ENCODE measurements at regions not wholly inside any gene's neighbourhood (a gene's known extent, or its start where the extent isn't known, plus 50 kb on each side); places are given as distances from the start of the nearest gene placed in this dataset.

GRCh38 chr5:179397516-179397915 is 52.3 kb upstream of the ADAMTS2 start:
- Mint-ChIP-seq H3K9me3 (ENCODE audit: unreplicated experiment) (peaks cover 64% of the 10 kb centered on the region), H3K27ac (ENCODE audit: unreplicated experiment) (no peak overlapping the region), H3K4me1 (ENCODE audit: low read depth, unreplicated experiment) (no peaks in the 10 kb centered on the region), H3K36me3 (ENCODE audit: insufficient read depth, unreplicated experiment) (no peaks in the 10 kb centered on the region), H3K27me3 (ENCODE audit: insufficient read depth, unreplicated experiment) (peaks cover 2% of the 10 kb centered on the region), H3K4me3 (ENCODE audit: unreplicated experiment) (no peak overlapping the region)
- no peaks in the 10 kb centered on the region for H3K36me3 ChIP-seq (ENCODE audit: control insufficient read depth, insufficient read depth, low read length)
- POLR2A ChIA-PET, result no interaction called here
- H3K9me3 ChIP-seq, result peaks cover 28% of the 10 kb centered on the region
- no peak for DNase-seq
- H3K4me1 ChIP-seq, result no peaks in the 10 kb centered on the region
- H3K4me3 ChIP-seq (ENCODE audit: low read depth, low read length), result no peak overlapping the region
- CTCF ChIA-PET, result no interaction called here
- no TSS peak for BruUV-seq (replicated peaks)
- intact Hi-C loops (cut with micrococcal nuclease; ENCODE audit: unreplicated experiment), result no loop called here
- H3K27me3 ChIP-seq (replicated peaks; ENCODE audit: control insufficient read depth, insufficient read depth, low read length), result no peaks in the 10 kb centered on the region
- no peak for TF ChIP-seq CTCF (IDR thresholded peaks at IDR 0.05; ENCODE audit: insufficient read depth in 1 of 2, low read depth in 1 of 2, low read length in 1 of 2, severe bottlenecking in 1 of 2, unreplicated experiment in 1 of 2)

All from Caco-2 (cell line).